GM10248 (cell line): ENCODE measurements at regions not wholly inside any gene's neighbourhood (a gene's known extent, or its start where the extent isn't known, plus 50 kb on each side); places are given as distances from the start of the nearest gene placed in this dataset.

Experiments used
- CTCF ChIA-PET: fragments of 300-600 bp; sonication (Branson Sonifier 250); formaldehyde crosslinking; extraction: SDS; loops from one replicate; lab custom pipeline; 2021; ENCODE audit warnings: antibody characterized with exemption; lab: Yijun Ruan, JAX
- POLR2A ChIA-PET: fragments of 350-650 bp; sonication (Branson Sonifier 250); formaldehyde crosslinking; extraction: SDS; loops from one replicate; lab custom pipeline; 2020; ENCODE audit warnings: antibody characterized with exemption; lab: Yijun Ruan, JAX
- DNase-seq: peaks from one replicate; pipeline ENCODE4 v3.0.0; 2012; ENCODE audit errors: extremely low spot score
- TF ChIP-seq, protein P1 (sequence below): IDR thresholded peaks from 2 replicates; pipeline ENCODE4 v1.5.1; 2012; ENCODE audit warnings: mild to moderate bottlenecking, low read depth; ENCODE audit errors: extremely low read depth, missing control alignments, control extremely low read depth

DNA sequence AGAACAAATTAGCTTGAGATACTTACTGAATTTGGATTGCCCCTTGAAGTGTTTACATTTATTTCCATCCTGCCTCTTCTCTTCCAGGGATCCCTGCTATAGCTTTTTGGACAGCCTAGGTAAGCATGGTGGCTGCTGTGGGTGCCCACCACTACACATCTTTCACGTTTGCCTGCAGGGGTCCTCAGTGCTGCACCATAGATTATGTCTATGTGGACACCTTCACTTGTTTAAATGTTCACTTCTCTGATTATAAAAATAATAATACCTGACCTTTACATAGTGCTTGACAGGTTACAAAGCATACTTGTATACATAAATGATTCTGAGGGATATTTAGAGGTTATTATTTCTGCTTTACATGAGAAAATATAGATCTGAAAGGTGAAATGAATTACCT is 67.9 kb upstream of the SLC4A4 start:
- no peak for DNase-seq
- CTCF ChIA-PET = interaction anchor here (0.7 to 4.3 kb wide), 26 partner anchors 9 to 1033 kb away, joined by 3 to 27 read pairs (median 4); no protein-coding TSS in a partner anchor

DNA sequence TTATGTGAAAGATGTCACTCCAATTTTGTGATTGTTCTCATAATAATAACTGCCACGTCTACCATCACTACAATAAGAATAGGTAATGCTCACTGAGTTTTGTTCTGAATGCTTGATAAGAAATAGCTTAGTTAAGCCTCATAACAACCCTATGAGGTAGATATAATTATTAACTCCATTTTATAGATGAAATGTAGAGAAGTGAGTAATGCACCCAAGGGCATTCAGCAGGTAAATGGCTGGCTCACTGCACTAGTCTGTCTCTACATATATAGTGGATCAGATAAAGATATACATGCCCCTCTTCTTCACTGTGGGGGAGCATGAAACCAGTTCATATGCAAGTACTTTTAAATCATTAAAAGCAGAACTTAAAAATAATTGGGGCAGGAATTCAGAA is 65.8 kb upstream of the SLC4A4 start:
- TF ChIP-seq, protein P1, sequence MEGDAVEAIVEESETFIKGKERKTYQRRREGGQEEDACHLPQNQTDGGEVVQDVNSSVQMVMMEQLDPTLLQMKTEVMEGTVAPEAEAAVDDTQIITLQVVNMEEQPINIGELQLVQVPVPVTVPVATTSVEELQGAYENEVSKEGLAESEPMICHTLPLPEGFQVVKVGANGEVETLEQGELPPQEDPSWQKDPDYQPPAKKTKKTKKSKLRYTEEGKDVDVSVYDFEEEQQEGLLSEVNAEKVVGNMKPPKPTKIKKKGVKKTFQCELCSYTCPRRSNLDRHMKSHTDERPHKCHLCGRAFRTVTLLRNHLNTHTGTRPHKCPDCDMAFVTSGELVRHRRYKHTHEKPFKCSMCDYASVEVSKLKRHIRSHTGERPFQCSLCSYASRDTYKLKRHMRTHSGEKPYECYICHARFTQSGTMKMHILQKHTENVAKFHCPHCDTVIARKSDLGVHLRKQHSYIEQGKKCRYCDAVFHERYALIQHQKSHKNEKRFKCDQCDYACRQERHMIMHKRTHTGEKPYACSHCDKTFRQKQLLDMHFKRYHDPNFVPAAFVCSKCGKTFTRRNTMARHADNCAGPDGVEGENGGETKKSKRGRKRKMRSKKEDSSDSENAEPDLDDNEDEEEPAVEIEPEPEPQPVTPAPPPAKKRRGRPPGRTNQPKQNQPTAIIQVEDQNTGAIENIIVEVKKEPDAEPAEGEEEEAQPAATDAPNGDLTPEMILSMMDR = no peak
- ChIA-PET CTCF (no interaction called here), POLR2A (no interaction called here)
- no peak for DNase-seq

More for the DNA sequence above, 67.9 kb upstream of the SLC4A4 start:
- TF ChIP-seq, protein P1 = peak; percentile 29
- POLR2A ChIA-PET = no interaction called here

DNA sequence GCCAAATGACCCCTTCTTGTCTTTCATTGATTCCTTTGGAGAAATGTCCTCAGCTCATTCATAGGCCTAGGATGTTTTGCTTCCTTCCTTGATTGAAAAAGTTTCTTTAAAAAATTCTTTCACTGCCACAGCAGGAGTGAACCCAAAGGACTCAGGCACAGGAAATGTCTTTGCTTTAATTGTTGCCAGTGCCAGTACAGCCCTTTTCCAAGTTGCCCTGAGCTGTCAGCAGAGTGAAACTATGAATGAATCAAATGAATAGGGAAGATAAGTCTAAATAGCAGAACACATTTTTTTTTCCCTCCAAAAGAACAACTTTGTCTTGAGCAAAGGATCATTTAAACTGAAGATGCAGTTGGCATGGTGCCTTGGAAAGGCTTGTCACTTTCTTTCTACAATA is 63.8 kb upstream of the SLC4A4 start:
- POLR2A ChIA-PET = no interaction called here
- CTCF ChIA-PET = interaction anchor here (0.6 to 1.5 kb wide), 2 partner anchors 10 to 15 kb away, joined by 3 to 6 read pairs; no protein-coding TSS in a partner anchor
- TF ChIP-seq, protein P1 = no peak
- no peak for DNase-seq

DNA sequence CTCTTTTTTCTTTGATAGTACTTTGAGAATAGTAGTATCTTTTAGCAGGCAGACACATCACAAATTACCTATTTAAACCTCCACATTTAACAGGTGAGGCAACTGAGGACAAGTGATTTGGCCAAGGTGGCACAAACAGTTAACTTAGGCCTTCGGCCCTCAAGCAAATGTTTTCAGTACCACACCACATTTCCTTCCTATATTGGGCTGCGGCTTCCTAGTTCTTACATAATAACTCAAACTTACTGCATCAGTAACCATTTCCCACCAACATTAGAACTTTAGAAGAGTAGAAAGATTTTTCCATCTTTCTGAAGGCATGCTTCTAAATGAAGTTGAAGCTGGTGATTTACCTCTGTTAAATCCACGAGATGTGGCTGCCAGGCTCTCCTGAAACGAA is 63.2 kb upstream of the SLC4A4 start:
- POLR2A ChIA-PET = no interaction called here
- TF ChIP-seq, protein P1 = no peak
- CTCF ChIA-PET = interaction anchor here (0.6 to 1.5 kb wide), 4 partner anchors 10 to 30 kb away, joined by 3 to 6 read pairs (median 3); no protein-coding TSS in a partner anchor
- DNase-seq = no peak

DNA sequence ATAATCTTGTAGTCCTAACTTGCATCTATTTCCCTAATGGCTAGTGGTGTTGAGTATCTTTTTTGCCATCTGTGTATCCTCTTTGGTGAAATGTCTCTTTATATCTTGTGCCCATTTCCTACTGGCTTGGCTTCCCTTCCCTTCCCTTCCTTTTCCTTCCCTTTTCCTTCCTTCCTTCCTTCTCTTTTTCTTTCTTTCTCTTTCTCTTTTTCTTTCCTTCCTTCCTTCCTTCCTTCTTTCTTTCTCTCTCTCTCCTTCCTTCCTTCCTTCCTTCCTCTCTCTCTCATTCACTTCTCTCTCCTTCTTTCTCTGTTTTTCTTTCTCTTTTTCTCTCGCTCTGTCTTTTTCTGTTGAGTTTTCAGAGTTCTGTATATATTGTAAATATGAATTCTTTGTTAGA is 61.5 kb upstream of the SLC4A4 start:
- CTCF ChIA-PET = no interaction called here

DNA sequence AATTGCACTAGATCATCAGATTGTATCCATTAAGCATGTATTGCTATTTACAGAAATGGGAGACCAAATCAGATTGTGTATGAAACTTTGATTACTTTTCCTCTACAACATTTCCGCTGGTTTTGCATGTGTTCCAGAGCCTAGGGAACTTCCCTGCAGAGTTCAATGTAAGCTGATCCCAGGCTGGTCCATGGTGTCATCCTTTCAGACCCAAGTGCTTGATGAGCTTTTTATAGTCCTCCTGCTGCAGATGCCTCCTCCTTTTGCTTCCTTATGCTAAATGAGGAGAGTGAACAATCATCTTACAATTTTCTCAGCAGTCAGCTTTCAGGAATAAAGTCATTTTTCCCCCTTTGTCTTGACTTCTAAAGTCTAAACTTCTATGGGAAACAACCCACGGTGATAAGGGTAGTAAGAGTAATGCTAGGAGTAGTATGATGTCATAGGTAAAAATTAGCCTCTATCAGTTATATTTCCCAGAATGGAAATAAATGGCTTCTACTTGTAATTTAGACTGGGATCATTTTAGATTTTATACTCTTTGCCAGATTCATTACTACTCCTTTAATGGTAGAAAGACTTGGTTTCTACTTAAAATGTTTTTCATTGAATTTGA is 55.1 kb upstream of the SLC4A4 start:
- CTCF ChIA-PET = interaction anchor here (1.0 to 2.5 kb wide), 4 partner anchors 13 to 23 kb away, joined by 3 to 12 read pairs (median 5); no protein-coding TSS in a partner anchor
- no peak for DNase-seq
- POLR2A ChIA-PET = no interaction called here

More for the DNA sequence above, 61.5 kb upstream of the SLC4A4 start:
- POLR2A ChIA-PET = no interaction called here
- TF ChIP-seq, protein P1 = no peak
- no peak for DNase-seq

More for the DNA sequence above, 55.1 kb upstream of the SLC4A4 start:
- TF ChIP-seq, protein P1 = no peak
